Embryonic facial prominence (tissue), 1 donor: ENCODE measurements at regions not wholly inside any gene's neighbourhood (a gene's known extent, or its start where the extent isn't known, plus 50 kb on each side); places are given as distances from the start of the nearest gene placed in this dataset.

ENCODE experiments used
- DNase-seq: peaks from one replicate; pipeline ENCODE4 v3.0.0-alpha.2; 2016; ENCODE audit errors: extremely low spot score

DNA sequence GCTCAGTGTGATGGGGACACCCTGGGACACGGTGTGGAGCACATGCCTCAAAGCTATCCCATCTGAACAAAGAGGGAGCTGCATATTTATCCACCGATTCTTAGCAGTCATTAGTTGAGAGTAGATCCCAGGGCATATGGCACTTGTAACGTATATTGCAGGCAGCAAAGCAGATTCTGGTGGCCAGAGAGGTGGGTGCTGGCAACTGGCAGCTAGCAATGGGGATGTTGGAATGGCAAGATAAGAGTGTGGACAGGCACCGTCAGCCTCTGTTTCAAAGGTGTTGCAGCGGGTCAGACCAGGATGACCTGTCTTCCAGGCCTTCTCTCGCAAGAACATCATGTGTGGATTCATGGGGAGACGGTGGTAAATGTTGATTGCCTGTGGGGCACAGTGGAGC lies 54.0 kb upstream of the ADRA1D start:
- DNase-seq: no peak

DNA sequence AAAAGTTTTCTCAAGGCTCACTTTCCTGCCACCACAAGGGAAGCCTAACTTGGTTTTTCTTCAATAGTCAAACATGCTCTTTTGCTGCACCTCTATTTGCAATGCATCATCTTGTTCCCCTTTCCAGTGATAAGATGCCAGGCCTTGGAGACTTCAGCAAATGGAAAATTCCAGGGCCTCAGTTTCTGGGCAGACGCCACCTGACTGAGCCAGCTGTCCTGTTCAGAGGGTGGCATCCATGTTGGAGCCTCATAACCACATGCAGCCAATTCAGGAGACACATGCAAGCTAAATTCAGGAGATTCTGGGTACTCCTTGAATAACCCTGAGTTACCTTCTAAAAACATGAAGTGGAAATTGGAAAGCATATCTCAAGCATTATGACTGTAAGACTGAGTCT lies 51.8 kb upstream of the ADRA1D start:
- DNase-seq: no peak

DNA sequence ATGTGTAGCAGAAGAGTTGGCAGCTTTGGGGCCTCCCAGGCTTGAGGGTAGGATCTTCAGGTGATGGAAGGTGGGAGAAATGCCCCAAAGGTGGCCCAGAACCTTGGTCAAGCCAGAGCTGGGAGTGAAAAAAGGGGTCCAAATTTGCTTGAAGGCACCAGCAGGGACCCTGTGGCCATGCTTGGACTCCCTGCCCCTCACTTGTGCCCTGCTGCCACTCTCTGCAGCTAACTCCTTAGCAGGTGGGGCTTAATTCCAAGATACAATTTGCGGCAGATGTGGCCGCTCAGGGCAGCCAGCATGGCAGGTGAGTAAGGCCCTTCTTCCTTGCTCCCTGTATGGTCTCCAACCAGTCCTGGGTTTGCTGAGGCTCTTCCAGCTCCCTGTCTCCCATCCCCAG lies 51.3 kb upstream of the ADRA1D start:
- DNase-seq: no peak

DNA sequence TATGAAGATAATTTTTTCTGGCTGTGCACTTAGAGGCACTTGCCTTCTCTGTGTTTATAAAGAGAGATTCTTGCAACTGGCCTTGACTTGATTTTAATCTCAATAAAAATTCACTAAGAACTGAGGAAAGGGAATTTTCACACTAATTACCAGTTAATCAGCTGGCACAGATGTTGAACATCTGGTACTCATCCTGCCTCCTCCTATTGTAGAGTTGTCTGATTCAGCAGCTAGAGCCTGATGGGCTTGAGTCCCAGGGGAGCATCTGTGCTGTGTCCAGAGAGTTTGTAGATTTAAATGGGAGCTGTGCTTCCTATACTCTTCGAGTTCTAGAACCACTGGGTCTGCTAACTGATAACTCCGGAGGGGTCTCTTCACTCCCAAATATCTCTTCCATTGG lies 50.7 kb upstream of the ADRA1D start:
- no peak for DNase-seq

DNA sequence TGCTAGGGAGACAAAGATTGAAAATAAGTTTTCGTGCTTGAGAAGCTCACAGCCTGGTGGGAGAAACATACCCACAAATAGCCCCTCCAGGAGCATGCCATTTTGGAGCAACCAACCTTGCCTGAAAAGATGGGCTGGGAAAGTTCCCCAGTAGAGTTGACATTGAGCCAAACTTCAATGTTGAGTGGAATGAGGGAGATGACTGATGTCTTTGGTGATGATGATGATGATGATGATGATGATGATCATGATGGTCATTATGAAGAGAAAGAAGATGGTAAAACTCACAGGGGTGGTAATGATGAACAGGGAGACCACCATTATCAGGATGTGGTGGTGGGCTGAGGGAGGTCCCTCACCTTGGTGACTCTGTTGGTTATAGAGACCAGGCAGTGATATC lies 50.1 kb upstream of the ADRA1D start:
- no peak for DNase-seq
